HCT116 (cell line): ENCODE measurements at regions not wholly inside any gene's neighbourhood (a gene's known extent, or its start where the extent isn't known, plus 50 kb on each side); places are given as distances from the start of the nearest gene placed in this dataset.

ENCODE experiments used
- ATAC-seq: fragments of 200-7000 bp; cut with Tn5 transposase; 2 replicates; pipeline ENCODE4 v1.9.1; 2020; ENCODE audit warnings: mild to moderate bottlenecking, moderate library complexity
- BruUV-seq: library from RNA; stranded (reverse); fragments of 400-500 nt; replicated peaks from 2 replicates; lab custom pipeline; 2021; lab: Mats Ljungman, UMichigan
- CTCF ChIA-PET: fragments of 300-600 bp; sonication (Branson Sonifier 250); formaldehyde crosslinking; loops from one replicate; lab custom pipeline; 2021; ENCODE audit warnings: antibody characterized with exemption; lab: Charles Lee
- POLR2A ChIA-PET: fragments of 300-600, 350-600 bp; sonication (Branson Sonifier 250); formaldehyde crosslinking; loops from one replicate; lab custom pipeline; 2021; ENCODE audit warnings: antibody characterized with exemption; lab: Charles Lee
- RAD21 ChIA-PET, 2 experiments: fragments of 300-600 bp; sonication (Branson Sonifier 250); formaldehyde crosslinking; loops; one replicate each; lab custom pipeline; 2023; ENCODE audit warnings: low total read pairs in 2 of 2; ENCODE audit not compliant: uncharacterized antibody in 2 of 2, unreplicated experiment in 2 of 2, low non-redundant PET in 1 of 2; lab: Charles Lee
- DNase-seq: peaks from one replicate; pipeline ENCODE4 v3.0.0-alpha.2; 2010; ENCODE audit warnings: low read depth, low spot score
- H2AFZ ChIP-seq: fragments of 200-600 bp; shearing (Covaris generic), sonication (generic); 2 replicates; pipeline ENCODE4 v1.6.1; 2017; ENCODE audit warnings: low read depth, mixed run types, mixed read lengths, antibody characterized with exemption, low read length; ENCODE audit not compliant: poor library complexity, severe bottlenecking
- H3K27ac ChIP-seq: 2 replicates; pipeline ENCODE4 v1.5.1; 2012; ENCODE audit warnings: low read depth, low read length
- H3K27me3 ChIP-seq: fragments of 200-600 bp; sonication (generic); 2 replicates; pipeline ENCODE4 v1.6.1; 2016; ENCODE audit warnings: mixed run types, low read length, mixed read lengths; ENCODE audit not compliant: insufficient read depth
- H3K36me3 ChIP-seq, 2 experiments: fragments of 200-500 bp in 1 of 2; fragments of 200-600 bp in 1 of 2; sonication (Bioruptor generic) in 1 of 2; sonication (generic) in 1 of 2; 2 replicates each; pipeline versions ENCODE4 v1.5.1 to v1.6.1; 2014 to 2016; ENCODE audit warnings: low read length in 2 of 2, inconsistent platforms in 1 of 2, mixed read lengths in 1 of 2, mixed run types in 1 of 2; ENCODE audit not compliant: insufficient read depth in 2 of 2, control insufficient read depth in 1 of 2
- H3K4me1 ChIP-seq, 2 experiments: fragments of 200-600 bp in 1 of 2; sonication (generic) in 1 of 2; 2 replicates each; pipeline versions ENCODE4 v1.5.1 to v1.6.1; 2012 to 2017; ENCODE audit warnings: low read length in 2 of 2, inconsistent platforms in 1 of 2, mild to moderate bottlenecking in 1 of 2, mixed read lengths in 1 of 2, mixed run types in 1 of 2, moderate library complexity in 1 of 2; ENCODE audit not compliant: insufficient read depth in 2 of 2, control insufficient read depth in 1 of 2
- H3K4me2 ChIP-seq: fragments of 200-600 bp; sonication (generic); 2 replicates; pipeline ENCODE4 v1.6.1; 2017; ENCODE audit warnings: mixed run types, low read length, mixed read lengths
- H3K4me3 ChIP-seq, 2 experiments: fragments of 200-600 bp in 1 of 2; sonication (generic) in 1 of 2; replicated peaks in 1 of 2; 2 replicates each; pipeline ENCODE4 v1.5.1; 2011 to 2016; ENCODE audit warnings: low read length in 2 of 2, control low read depth in 1 of 2, low read depth in 1 of 2, mild to moderate bottlenecking in 1 of 2, mixed read lengths in 1 of 2, mixed run types in 1 of 2
- H3K79me2 ChIP-seq: fragments of 200-600 bp; sonication (generic); 2 replicates; pipeline ENCODE4 v1.6.1; 2017; ENCODE audit warnings: mild to moderate bottlenecking, mixed run types, low read length, moderate library complexity, mixed read lengths; ENCODE audit not compliant: insufficient read depth
- H3K9ac ChIP-seq: fragments of 200-600 bp; sonication (generic); 2 replicates; pipeline ENCODE4 v1.6.1; 2016; ENCODE audit warnings: low read length, mixed read lengths
- H3K9me2 ChIP-seq: fragments of 200-600 bp; sonication (generic), shearing (Covaris generic); 2 replicates; pipeline ENCODE4 v1.6.1; 2017; ENCODE audit warnings: mixed run types, mild to moderate bottlenecking, moderate library complexity; ENCODE audit not compliant: insufficient read depth
- H3K9me3 ChIP-seq, 2 experiments: fragments of 200-500 bp in 1 of 2; fragments of 200-600 bp in 1 of 2; sonication (Bioruptor generic) in 1 of 2; sonication (generic) in 1 of 2; 2 replicates each; pipeline ENCODE4 v1.6.1; 2014 to 2017; ENCODE audit warnings: low read length in 2 of 2, mixed read lengths in 2 of 2, inconsistent platforms in 1 of 2, low read depth in 1 of 2, mild to moderate bottlenecking in 1 of 2, mixed run types in 1 of 2, moderate library complexity in 1 of 2; ENCODE audit not compliant: control insufficient read depth in 1 of 2, insufficient read depth in 1 of 2
- H4K20me1 ChIP-seq: fragments of 200-600 bp; sonication (generic), shearing (Covaris generic); 2 replicates; pipeline ENCODE4 v1.6.1; 2017; ENCODE audit warnings: mixed run types, mild to moderate bottlenecking, moderate library complexity; ENCODE audit not compliant: insufficient read depth
- ELF1 ChIP-seq: IDR thresholded peaks from 2 replicates; pipeline ENCODE4 v1.6.1; 2012; ENCODE audit warnings: low read depth, borderline replicate concordance
- FOSL1 ChIP-seq: IDR thresholded peaks from 2 replicates; pipeline ENCODE4 v1.6.1; 2012; ENCODE audit warnings: low read depth
- JUND ChIP-seq: IDR thresholded peaks from 2 replicates; pipeline ENCODE4 v1.6.1; 2012
- POLR2A ChIP-seq: IDR thresholded peaks from 2 replicates; pipeline ENCODE4 v1.7.0; 2011; ENCODE audit warnings: borderline replicate concordance; ENCODE audit not compliant: insufficient read depth, insufficient read length; ENCODE audit errors: extremely low read depth
- RAD21 ChIP-seq: IDR thresholded peaks from 2 replicates; pipeline ENCODE4 v1.6.1; 2012; ENCODE audit warnings: low read depth, mild to moderate bottlenecking
- REST ChIP-seq: IDR thresholded peaks from 2 replicates; pipeline ENCODE4 v1.6.1; 2012; ENCODE audit warnings: low read depth
- SRF ChIP-seq: IDR thresholded peaks from 2 replicates; pipeline ENCODE4 v1.6.1; 2012; ENCODE audit warnings: low read depth
- TCF7L2 ChIP-seq: IDR thresholded peaks from 2 replicates; pipeline ENCODE4 v1.7.0; 2011; ENCODE audit warnings: borderline replicate concordance, inconsistent platforms; ENCODE audit not compliant: insufficient read depth, insufficient read length; ENCODE audit errors: extremely low read depth
- ZFX ChIP-seq: fragments of 450-650 bp; IDR thresholded peaks from 2 replicates; pipeline ENCODE4 v1.6.1; 2017
- intact Hi-C: fragments of 100-400 bp; cut with micrococcal nuclease; formaldehyde crosslinking; loops from 2 replicates; pipeline ENCODE4 v1.10.0; 2022
- TF ChIP-seq, protein P1 (sequence below), 3 experiments: fragments of 200-600 bp in 1 of 3; sonication (generic) in 1 of 3; IDR thresholded peaks in 2 of 3; conservative IDR thresholded peaks in 1 of 3; 2 replicates each; pipeline ENCODE4 v1.5.1; 2012 to 2017; ENCODE audit warnings: low read depth in 2 of 3, low read length in 2 of 3, antibody characterized with exemption in 1 of 3, borderline replicate concordance in 1 of 3, control low read depth in 1 of 3, mild to moderate bottlenecking in 1 of 3, mixed read lengths in 1 of 3, mixed run types in 1 of 3, moderate library complexity in 1 of 3; ENCODE audit not compliant: insufficient read depth in 1 of 3

DNA sequence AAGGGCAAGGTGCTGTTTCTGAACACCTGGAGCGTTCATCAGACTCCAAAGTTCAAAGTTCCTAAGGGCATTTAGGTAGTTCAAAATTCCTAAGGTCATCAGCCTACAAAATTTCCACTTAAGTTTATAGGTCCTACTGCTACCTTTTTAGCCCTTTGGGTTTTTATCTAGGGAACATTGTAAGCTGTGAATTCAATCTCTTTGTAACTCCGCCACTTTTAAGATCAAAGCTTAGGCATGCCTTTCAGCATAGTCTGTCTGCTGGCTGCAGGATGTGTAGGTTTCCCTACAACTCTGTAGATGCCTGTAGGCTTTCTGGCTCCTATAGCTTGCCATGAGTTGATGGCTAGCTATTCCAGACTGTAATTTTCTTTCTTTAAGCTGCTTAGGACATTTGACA, 291.6 kb downstream of the MAP2K6 start:
- no peaks in the 10 kb centered on the region for H3K79me2 ChIP-seq
- H4K20me1 ChIP-seq: no peaks in the 10 kb centered on the region
- H3K9me3 ChIP-seq: no peaks in the 10 kb centered on the region; a peak in 1 of 4 replicates
- no peak overlapping the region for H3K4me3 ChIP-seq
- H3K9me2 ChIP-seq: no peaks in the 10 kb centered on the region
- H3K4me2 ChIP-seq: no peak overlapping the region
- H3K27ac ChIP-seq: no peak overlapping the region
- DNase-seq (no peak), ATAC-seq (no peak)
- no peaks in the 10 kb centered on the region for H3K4me1 ChIP-seq
- H3K36me3 ChIP-seq: no peaks in the 10 kb centered on the region
- TF ChIP-seq, protein P1, sequence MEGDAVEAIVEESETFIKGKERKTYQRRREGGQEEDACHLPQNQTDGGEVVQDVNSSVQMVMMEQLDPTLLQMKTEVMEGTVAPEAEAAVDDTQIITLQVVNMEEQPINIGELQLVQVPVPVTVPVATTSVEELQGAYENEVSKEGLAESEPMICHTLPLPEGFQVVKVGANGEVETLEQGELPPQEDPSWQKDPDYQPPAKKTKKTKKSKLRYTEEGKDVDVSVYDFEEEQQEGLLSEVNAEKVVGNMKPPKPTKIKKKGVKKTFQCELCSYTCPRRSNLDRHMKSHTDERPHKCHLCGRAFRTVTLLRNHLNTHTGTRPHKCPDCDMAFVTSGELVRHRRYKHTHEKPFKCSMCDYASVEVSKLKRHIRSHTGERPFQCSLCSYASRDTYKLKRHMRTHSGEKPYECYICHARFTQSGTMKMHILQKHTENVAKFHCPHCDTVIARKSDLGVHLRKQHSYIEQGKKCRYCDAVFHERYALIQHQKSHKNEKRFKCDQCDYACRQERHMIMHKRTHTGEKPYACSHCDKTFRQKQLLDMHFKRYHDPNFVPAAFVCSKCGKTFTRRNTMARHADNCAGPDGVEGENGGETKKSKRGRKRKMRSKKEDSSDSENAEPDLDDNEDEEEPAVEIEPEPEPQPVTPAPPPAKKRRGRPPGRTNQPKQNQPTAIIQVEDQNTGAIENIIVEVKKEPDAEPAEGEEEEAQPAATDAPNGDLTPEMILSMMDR (IDR thresholded peaks at IDR 0.05 in 2 of 3, conservative IDR thresholded peaks at IDR 0.05 in 1 of 3; ENCODE audit: borderline replicate concordance in 1 of 3, insufficient read depth in 1 of 3, low read depth in 2 of 3, low read length in 2 of 3): no peak
- TF ChIP-seq ZFX (no peak), RAD21 (no peak), JUND (no peak), FOSL1 (no peak), REST (no peak), POLR2A (no peak), ELF1 (no peak), TCF7L2 (no peak), SRF (no peak)
- intact Hi-C loops: no loop called here
- no TSS peak for BruUV-seq
- ChIA-PET RAD21 (no interaction called here), POLR2A (no interaction called here), CTCF (no interaction called here)
- H3K27me3 ChIP-seq: no peaks in the 10 kb centered on the region
- no peak overlapping the region for H3K9ac ChIP-seq
- no peak overlapping the region for H2AFZ ChIP-seq
